ENCODE measurements at regions not wholly inside any gene's neighbourhood (a gene's known extent, or its start where the extent isn't known, plus 50 kb on each side); places are given as distances from the start of the nearest gene placed in this dataset.

GRCh38 chr2:198587240-198587639 is 782.8 kb downstream of the PLCL1 start:
- Histone ChIP-seq H3K18ac (ENCODE audit: low read length) (no peak overlapping the region), H3K79me1 (ENCODE audit: low read depth, low read length) (no peaks in the 10 kb centered on the region), H3K9ac (ENCODE audit: low read depth, low read length, poor library complexity) (no peak overlapping the region), H3K4me1 (ENCODE audit: control insufficient read depth in 2 of 2, insufficient read depth in 1 of 2, low read depth in 1 of 2, low read length in 2 of 2) (no peaks in the 10 kb centered on the region), H2BK12ac (ENCODE audit: low read length) (no peak overlapping the region), H3K4me3 (ENCODE audit: low read length in 2 of 2) (no peak overlapping the region), H2AK5ac (ENCODE audit: low read depth, low read length) (no peak overlapping the region), H2BK120ac (ENCODE audit: low read depth, low read length) (no peak overlapping the region), H3K36me3 (replicated peaks in 1 of 2; ENCODE audit: control insufficient read depth in 2 of 2, insufficient read depth in 2 of 2, low read length in 2 of 2) (no peaks in the 10 kb centered on the region), H3K4ac (ENCODE audit: low read length) (no peak overlapping the region), H2AFZ (ENCODE audit: low read length) (peak overlapping the region; percentile 63), H4K8ac (ENCODE audit: low read depth, low read length) (no peak overlapping the region), H3K14ac (ENCODE audit: low read length) (no peak overlapping the region), H3K27ac (replicated peaks; ENCODE audit: low read length) (no peak overlapping the region), H4K91ac (ENCODE audit: low read depth, low read length, poor library complexity) (no peak overlapping the region), H3K9me3 (replicated peaks in 1 of 2; ENCODE audit: control insufficient read depth in 2 of 2, insufficient read depth in 1 of 2, low read depth in 1 of 2, low read length in 2 of 2) (no peaks in the 10 kb centered on the region), H3K23ac (ENCODE audit: low read depth, low read length, poor library complexity) (no peak overlapping the region), H3K4me2 (ENCODE audit: insufficient read depth, low read length, poor library complexity, severe bottlenecking) (no peak overlapping the region), H2BK5ac (ENCODE audit: low read length) (no peak overlapping the region), H3K27me3 (ENCODE audit: control insufficient read depth in 3 of 3, insufficient read depth in 3 of 3, low read depth in 1 of 3, low read length in 3 of 3) (no peaks in the 10 kb centered on the region), H2BK15ac (ENCODE audit: low read length) (no peak overlapping the region)
- DNase-seq (ENCODE audit: low spot score) = no peak
- WGBS, 2 donors (ENCODE audit: extremely low coverage in 2 of 2, insufficient read length in 2 of 2, insufficient replicate concordance in 1 of 2) = no CpG with 5 or more reads among the region's 7 CpGs

- no peaks in the 10 kb centered on the region for H3K4me1 ChIP-seq (ENCODE audit: control insufficient read depth in 2 of 2, insufficient read depth in 1 of 2, low read depth in 1 of 2, low read length in 2 of 2)
- DNase-seq (ENCODE audit: low spot score) = no peak
- no peak overlapping the region for H3K18ac ChIP-seq (ENCODE audit: low read length)
- H2BK12ac ChIP-seq (ENCODE audit: low read length) = no peak overlapping the region
- WGBS, 2 donors (ENCODE audit: extremely low coverage in 2 of 2, insufficient read length in 2 of 2, insufficient replicate concordance in 1 of 2) = no CpG with 5 or more reads among the region's 4 CpGs
- no peak overlapping the region for H3K27ac ChIP-seq (replicated peaks; ENCODE audit: low read length)
- H3K27me3 ChIP-seq (ENCODE audit: control insufficient read depth in 3 of 3, insufficient read depth in 3 of 3, low read depth in 1 of 3, low read length in 3 of 3) = no peaks in the 10 kb centered on the region
- H3K4me2 ChIP-seq (ENCODE audit: insufficient read depth, low read length, poor library complexity, severe bottlenecking) = no peak overlapping the region
- no peak overlapping the region for H4K8ac ChIP-seq (ENCODE audit: low read depth, low read length)
- H3K9me3 ChIP-seq (replicated peaks in 1 of 2; ENCODE audit: control insufficient read depth in 2 of 2, insufficient read depth in 1 of 2, low read depth in 1 of 2, low read length in 2 of 2) = no peaks in the 10 kb centered on the region
- H2AFZ ChIP-seq (ENCODE audit: low read length) = no peak overlapping the region
- H3K4ac ChIP-seq (ENCODE audit: low read length) = no peak overlapping the region
- H2BK120ac ChIP-seq (ENCODE audit: low read depth, low read length) = no peak overlapping the region
- no peak overlapping the region for H4K91ac ChIP-seq (ENCODE audit: low read depth, low read length, poor library complexity)
- no peak overlapping the region for H3K14ac ChIP-seq (ENCODE audit: low read length)
- H3K9ac ChIP-seq (ENCODE audit: low read depth, low read length, poor library complexity) = no peak overlapping the region
- H2BK5ac ChIP-seq (ENCODE audit: low read length) = no peak overlapping the region
- H3K23ac ChIP-seq (ENCODE audit: low read depth, low read length, poor library complexity) = no peak overlapping the region
- H3K4me3 ChIP-seq (ENCODE audit: low read length in 2 of 2) = no peak overlapping the region
- H2BK15ac ChIP-seq (ENCODE audit: low read length) = no peak overlapping the region
- no peak overlapping the region for H2AK5ac ChIP-seq (ENCODE audit: low read depth, low read length)
- no peaks in the 10 kb centered on the region for H3K79me1 ChIP-seq (ENCODE audit: low read depth, low read length)
- no peaks in the 10 kb centered on the region for H3K36me3 ChIP-seq (replicated peaks in 1 of 2; ENCODE audit: control insufficient read depth in 2 of 2, insufficient read depth in 2 of 2, low read length in 2 of 2)
Observed at GRCh38 chr2:198571393-198571792, 767.0 kb downstream of the PLCL1 start.

- Histone ChIP-seq H3K23ac (ENCODE audit: low read depth, low read length, poor library complexity) (no peak overlapping the region), H3K4me1 (ENCODE audit: control insufficient read depth in 2 of 2, insufficient read depth in 1 of 2, low read depth in 1 of 2, low read length in 2 of 2) (no peaks in the 10 kb centered on the region), H2AFZ (ENCODE audit: low read length) (no peak overlapping the region), H2AK5ac (ENCODE audit: low read depth, low read length) (no peak overlapping the region), H3K4me2 (ENCODE audit: insufficient read depth, low read length, poor library complexity, severe bottlenecking) (no peak overlapping the region), H3K9ac (ENCODE audit: low read depth, low read length, poor library complexity) (no peak overlapping the region), H3K18ac (ENCODE audit: low read length) (no peak overlapping the region), H3K27me3 (ENCODE audit: control insufficient read depth in 3 of 3, insufficient read depth in 3 of 3, low read depth in 1 of 3, low read length in 3 of 3) (no peaks in the 10 kb centered on the region), H4K91ac (ENCODE audit: low read depth, low read length, poor library complexity) (no peak overlapping the region), H2BK12ac (ENCODE audit: low read length) (no peak overlapping the region), H3K4ac (ENCODE audit: low read length) (no peak overlapping the region), H3K79me1 (ENCODE audit: low read depth, low read length) (no peaks in the 10 kb centered on the region), H3K27ac (replicated peaks; ENCODE audit: low read length) (no peak overlapping the region), H3K14ac (ENCODE audit: low read length) (no peak overlapping the region), H3K36me3 (replicated peaks in 1 of 2; ENCODE audit: control insufficient read depth in 2 of 2, insufficient read depth in 2 of 2, low read length in 2 of 2) (no peaks in the 10 kb centered on the region), H2BK15ac (ENCODE audit: low read length) (no peak overlapping the region), H2BK120ac (ENCODE audit: low read depth, low read length) (no peak overlapping the region), H3K9me3 (replicated peaks in 1 of 2; ENCODE audit: control insufficient read depth in 2 of 2, insufficient read depth in 1 of 2, low read depth in 1 of 2, low read length in 2 of 2) (no peaks in the 10 kb centered on the region), H3K4me3 (ENCODE audit: low read length in 2 of 2) (no peak overlapping the region), H2BK5ac (ENCODE audit: low read length) (no peak overlapping the region), H4K8ac (ENCODE audit: low read depth, low read length) (no peak overlapping the region)
- no CpG with 5 or more reads among the region's 2 CpGs for WGBS, 2 donors (ENCODE audit: extremely low coverage in 2 of 2, insufficient read length in 2 of 2, insufficient replicate concordance in 1 of 2)
- no peak for DNase-seq (ENCODE audit: low spot score)
Observed at GRCh38 chr2:198558176-198558575, 753.8 kb downstream of the PLCL1 start.

- H2BK12ac ChIP-seq (ENCODE audit: low read length) = no peak overlapping the region
- H4K8ac ChIP-seq (ENCODE audit: low read depth, low read length) = no peak overlapping the region
- H3K27me3 ChIP-seq (ENCODE audit: control insufficient read depth in 3 of 3, insufficient read depth in 3 of 3, low read depth in 1 of 3, low read length in 3 of 3) = no peaks in the 10 kb centered on the region
- no peak overlapping the region for H2BK120ac ChIP-seq (ENCODE audit: low read depth, low read length)
- H3K27ac ChIP-seq (replicated peaks; ENCODE audit: low read length) = no peak overlapping the region
- no peak overlapping the region for H2BK5ac ChIP-seq (ENCODE audit: low read length)
- DNase-seq (ENCODE audit: low spot score) = no peak
- H3K9me3 ChIP-seq (replicated peaks in 1 of 2; ENCODE audit: control insufficient read depth in 2 of 2, insufficient read depth in 1 of 2, low read depth in 1 of 2, low read length in 2 of 2) = no peaks in the 10 kb centered on the region
- H3K9ac ChIP-seq (ENCODE audit: low read depth, low read length, poor library complexity) = no peak overlapping the region
- no peak overlapping the region for H3K14ac ChIP-seq (ENCODE audit: low read length)
- no peak overlapping the region for H2AFZ ChIP-seq (ENCODE audit: low read length)
- H3K4me1 ChIP-seq (ENCODE audit: control insufficient read depth in 2 of 2, insufficient read depth in 1 of 2, low read depth in 1 of 2, low read length in 2 of 2) = no peaks in the 10 kb centered on the region
- H3K18ac ChIP-seq (ENCODE audit: low read length) = no peak overlapping the region
- H3K23ac ChIP-seq (ENCODE audit: low read depth, low read length, poor library complexity) = no peak overlapping the region
- H3K4ac ChIP-seq (ENCODE audit: low read length) = no peak overlapping the region
- WGBS, 2 donors (ENCODE audit: extremely low coverage in 2 of 2, insufficient read length in 2 of 2, insufficient replicate concordance in 1 of 2) = no CpG with 5 or more reads among the region's 2 CpGs
- no peak overlapping the region for H3K4me2 ChIP-seq (ENCODE audit: insufficient read depth, low read length, poor library complexity, severe bottlenecking)
- no peak overlapping the region for H2AK5ac ChIP-seq (ENCODE audit: low read depth, low read length)
- H2BK15ac ChIP-seq (ENCODE audit: low read length) = no peak overlapping the region
- H3K79me1 ChIP-seq (ENCODE audit: low read depth, low read length) = no peaks in the 10 kb centered on the region
- no peaks in the 10 kb centered on the region for H3K36me3 ChIP-seq (replicated peaks in 1 of 2; ENCODE audit: control insufficient read depth in 2 of 2, insufficient read depth in 2 of 2, low read length in 2 of 2)
- no peak overlapping the region for H4K91ac ChIP-seq (ENCODE audit: low read depth, low read length, poor library complexity)
- H3K4me3 ChIP-seq (ENCODE audit: low read length in 2 of 2) = no peak overlapping the region
Observed at GRCh38 chr2:198546122-198546521, 741.7 kb downstream of the PLCL1 start.
